ENCODE measurements at regions not wholly inside any gene's neighbourhood (a gene's known extent, or its start where the extent isn't known, plus 50 kb on each side); places are given as distances from the start of the nearest gene placed in this dataset.

GRCh38 chr6:165872811-165873210 lies 209.8 kb upstream of the PDE10A start:
- TF ChIP-seq CTCF (IDR thresholded peaks at IDR 0.05), result no peak
- no peak for TF ChIP-seq ZFX (IDR thresholded peaks at IDR 0.05; ENCODE audit: borderline replicate concordance)
